Kidney epithelial cell (primary cell): ENCODE measurements at regions not wholly inside any gene's neighbourhood (a gene's known extent, or its start where the extent isn't known, plus 50 kb on each side); places are given as distances from the start of the nearest gene placed in this dataset.

Source experiments
- DNase-seq: peaks from one replicate; pipeline ENCODE4 v3.0.0-alpha.2; 2010; ENCODE audit warnings: low read depth
- H3K27me3 ChIP-seq: 2 replicates; pipeline ENCODE4 v1.6.0; 2011; ENCODE audit warnings: low read length; ENCODE audit not compliant: control insufficient read depth, insufficient read depth
- H3K36me3 ChIP-seq: 2 replicates; pipeline ENCODE4 v1.5.1; 2011; ENCODE audit warnings: low read length; ENCODE audit not compliant: control insufficient read depth, insufficient read depth
- H3K4me3 ChIP-seq: 2 replicates; pipeline ENCODE4 v1.5.1; 2011; ENCODE audit warnings: low read depth, mild to moderate bottlenecking, control low read depth, low read length
- CTCF ChIP-seq: IDR thresholded peaks from 2 replicates; pipeline ENCODE4 v1.5.1; 2011; ENCODE audit warnings: mild to moderate bottlenecking, moderate library complexity, low read length, control low read depth, inconsistent platforms; ENCODE audit not compliant: insufficient read depth, poor library complexity, severe bottlenecking

- no peaks in the 10 kb centered on the region for H3K27me3 ChIP-seq
- no peak for TF ChIP-seq CTCF
- no peak for DNase-seq
- no peaks in the 10 kb centered on the region for H3K36me3 ChIP-seq
- H3K4me3 ChIP-seq: no peak overlapping the region
Observed at GRCh38 chr12:25787701-25788100, 170.8 kb upstream of the RASSF8 start.

- H3K36me3 ChIP-seq: no peaks in the 10 kb centered on the region
- no peak overlapping the region for H3K4me3 ChIP-seq
- no peak for TF ChIP-seq CTCF
- no peak for DNase-seq
- H3K27me3 ChIP-seq: no peaks in the 10 kb centered on the region
Observed at GRCh38 chr12:25788707-25789442, 169.6 kb upstream of the RASSF8 start.

- no peaks in the 10 kb centered on the region for H3K27me3 ChIP-seq
- no peak overlapping the region for H3K4me3 ChIP-seq
- DNase-seq: no peak
- no peak for TF ChIP-seq CTCF
- H3K36me3 ChIP-seq: no peaks in the 10 kb centered on the region
Observed at GRCh38 chr12:25789541-25789944, 168.9 kb upstream of the RASSF8 start.

- TF ChIP-seq CTCF: no peak
- DNase-seq: no peak
- H3K4me3 ChIP-seq: no peak overlapping the region
- no peaks in the 10 kb centered on the region for H3K36me3 ChIP-seq
- no peaks in the 10 kb centered on the region for H3K27me3 ChIP-seq
Observed at GRCh38 chr12:25792031-25792430, 166.5 kb upstream of the RASSF8 start.

- H3K4me3 ChIP-seq: no peak overlapping the region
- no peaks in the 10 kb centered on the region for H3K27me3 ChIP-seq
- DNase-seq: no peak
- no peaks in the 10 kb centered on the region for H3K36me3 ChIP-seq
- TF ChIP-seq CTCF: no peak
Observed at GRCh38 chr12:25793196-25793595, 165.3 kb upstream of the RASSF8 start.

- Histone ChIP-seq H3K27me3 (no peaks in the 10 kb centered on the region), H3K4me3 (no peak overlapping the region), H3K36me3 (no peaks in the 10 kb centered on the region)
- TF ChIP-seq CTCF: no peak
- DNase-seq: no peak
Observed at GRCh38 chr12:25794571-25794970, 163.9 kb upstream of the RASSF8 start.
